ACHN (cell line): ENCODE measurements at regions not wholly inside any gene's neighbourhood (a gene's known extent, or its start where the extent isn't known, plus 50 kb on each side); places are given as distances from the start of the nearest gene placed in this dataset.

Experiments used
- DNase-seq: peaks from one replicate; pipeline ENCODE4 v3.0.0-alpha.2; 2015
- in situ Hi-C: cut with HindIII; loops from 2 replicates; pipeline ENCODE4 v1.10.0; 2017; ENCODE audit warnings: low sequenced_read_pairs, low pct_ligation_motif_present, low pct_unique_long_range_greater_than_20kb

GRCh38 chr1:91160363-91161075, 138.7 kb upstream of the ZNF644 start:
- in situ Hi-C loops, result no loop called here
- DNase-seq, result no peak

- DNase-seq, result no peak
- in situ Hi-C loops, result no loop called here
Observed at GRCh38 chr1:91153341-91153740, 131.5 kb upstream of the ZNF644 start.

GRCh38 chr1:91152331-91152730, 130.5 kb upstream of the ZNF644 start:
- no peak for DNase-seq
- in situ Hi-C loops, result no loop called here

- DNase-seq, result no peak
- in situ Hi-C loops, result no loop called here
Observed at GRCh38 chr1:91151702-91152101, 129.9 kb upstream of the ZNF644 start.

- in situ Hi-C loops, result no loop called here
- no peak for DNase-seq
Observed at GRCh38 chr1:91148641-91149069, 126.8 kb upstream of the ZNF644 start.

- in situ Hi-C loops, result no loop called here
Observed at GRCh38 chr1:91141858-91142257, 120.0 kb upstream of the ZNF644 start.

GRCh38 chr1:91138959-91139358, 117.1 kb upstream of the ZNF644 start:
- no peak for DNase-seq
- in situ Hi-C loops, result no loop called here

More at GRCh38 chr1:91141858-91142257, 120.0 kb upstream of the ZNF644 start:
- DNase-seq, result no peak

- in situ Hi-C loops, result no loop called here
- DNase-seq, result no peak
Observed at GRCh38 chr1:91137173-91137852, 115.5 kb upstream of the ZNF644 start.

GRCh38 chr1:91135799-91136198, 114.0 kb upstream of the ZNF644 start:
- DNase-seq, result no peak
- in situ Hi-C loops, result no loop called here

GRCh38 chr1:91133248-91133647, 111.4 kb upstream of the ZNF644 start:
- DNase-seq, result no peak
- in situ Hi-C loops, result no loop called here

GRCh38 chr1:91130256-91130985, 108.6 kb upstream of the ZNF644 start:
- no peak for DNase-seq
- in situ Hi-C loops, result no loop called here

- in situ Hi-C loops, result no loop called here
Observed at GRCh38 chr1:91129458-91129857, 107.6 kb upstream of the ZNF644 start.

GRCh38 chr1:91129017-91129416, 107.2 kb upstream of the ZNF644 start:
- no peak for DNase-seq
- in situ Hi-C loops, result no loop called here

More at GRCh38 chr1:91129458-91129857, 107.6 kb upstream of the ZNF644 start:
- no peak for DNase-seq

- no peak for DNase-seq
- in situ Hi-C loops, result no loop called here
Observed at GRCh38 chr1:91124989-91125417, 103.2 kb upstream of the ZNF644 start.

- no peak for DNase-seq
- in situ Hi-C loops, result no loop called here
Observed at GRCh38 chr1:91124290-91124985, 102.6 kb upstream of the ZNF644 start.

- in situ Hi-C loops, result no loop called here
Observed at GRCh38 chr1:91123773-91124172, 101.9 kb upstream of the ZNF644 start.

GRCh38 chr1:91123319-91123718, 101.5 kb upstream of the ZNF644 start:
- no peak for DNase-seq
- in situ Hi-C loops, result no loop called here

More at GRCh38 chr1:91123773-91124172, 101.9 kb upstream of the ZNF644 start:
- no peak for DNase-seq

- in situ Hi-C loops, result no loop called here
- no peak for DNase-seq
Observed at GRCh38 chr1:91122106-91122717, 100.4 kb upstream of the ZNF644 start.
